ENCODE measurements at regions not wholly inside any gene's neighbourhood (a gene's known extent, or its start where the extent isn't known, plus 50 kb on each side); places are given as distances from the start of the nearest gene placed in this dataset.

- TF ChIP-seq EZH2 (IDR thresholded peaks at IDR 0.05; ENCODE audit: borderline replicate concordance, low read length) (no peak), CTCF (conservative IDR thresholded peaks at IDR 0.05 in 1 of 2, IDR thresholded peaks at IDR 0.05 in 1 of 2; ENCODE audit: extremely low read depth in 1 of 2, insufficient read depth in 1 of 2, low read depth in 1 of 2, low read length in 2 of 2) (no peak)
Measured at GRCh38 chr6:159104931-159105330, 60.1 kb upstream of the TAGAP start.
